SH-SY5Y (cell line): ENCODE measurements at regions not wholly inside any gene's neighbourhood (a gene's known extent, or its start where the extent isn't known, plus 50 kb on each side); places are given as distances from the start of the nearest gene placed in this dataset.

ENCODE experiments used
- GATA2 ChIP-seq: IDR thresholded peaks from 2 replicates; pipeline ENCODE4 v1.6.1; 2011; ENCODE audit warnings: mild to moderate bottlenecking, low read depth, low read length
- GATA3 ChIP-seq: IDR thresholded peaks from 2 replicates; pipeline ENCODE4 v1.6.1; 2011; ENCODE audit warnings: low read depth, mild to moderate bottlenecking, low read length, moderate library complexity

DNA sequence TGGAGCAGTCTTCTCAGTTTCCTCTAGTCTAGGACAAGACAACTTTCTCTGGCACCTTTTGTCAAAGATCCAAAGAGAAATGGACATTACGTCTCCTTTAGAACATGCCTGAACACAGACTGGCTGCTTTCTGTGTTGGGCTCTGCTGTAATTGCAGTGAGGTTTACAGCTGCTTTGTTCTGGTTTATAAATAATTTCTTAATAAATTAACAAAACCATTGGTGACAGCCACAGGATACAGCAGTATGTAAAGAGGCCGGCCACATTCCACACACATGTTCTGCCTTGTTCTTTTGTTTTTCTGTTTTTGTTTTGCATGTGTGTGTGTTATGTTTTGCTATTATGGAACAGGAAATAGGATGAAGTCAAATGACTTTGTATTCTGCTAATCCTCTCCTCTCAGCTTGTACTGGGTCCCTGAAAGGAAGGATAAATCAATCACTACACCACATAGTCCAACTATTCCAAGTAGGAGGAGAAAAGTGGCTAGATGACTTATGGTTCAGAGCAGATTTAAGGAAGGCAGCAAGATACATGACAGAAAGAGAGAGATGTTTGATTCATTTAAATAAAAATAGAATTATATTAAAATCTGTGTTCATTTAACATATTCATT, 161.5 kb upstream of the ESRRG start:
- TF ChIP-seq GATA2 = no peak
- TF ChIP-seq GATA3 = no peak
